Mesendoderm (in vitro differentiated cells): ENCODE measurements at regions not wholly inside any gene's neighbourhood (a gene's known extent, or its start where the extent isn't known, plus 50 kb on each side); places are given as distances from the start of the nearest gene placed in this dataset.

ENCODE experiments used
- DNase-seq: peaks from one replicate; pipeline ENCODE4 v3.0.0; 2013
- H2AK5ac ChIP-seq: 2 replicates; pipeline ENCODE4 v1.6.1; 2013; ENCODE audit warnings: low read length, inconsistent platforms
- H2BK120ac ChIP-seq: 2 replicates; pipeline ENCODE4 v1.6.1; 2013; ENCODE audit warnings: low read depth, mild to moderate bottlenecking, low read length, moderate library complexity, mixed read lengths
- H2BK15ac ChIP-seq: replicated peaks from 2 replicates; pipeline ENCODE4 v1.6.1; 2013; ENCODE audit warnings: low read depth, mild to moderate bottlenecking, moderate library complexity
- H2BK5ac ChIP-seq: 2 replicates; pipeline ENCODE4 v1.6.1; 2013; ENCODE audit warnings: low read length, inconsistent platforms
- H3K18ac ChIP-seq: 2 replicates; pipeline ENCODE4 v1.6.1; 2013; ENCODE audit warnings: mild to moderate bottlenecking, low read length, mixed read lengths
- H3K23ac ChIP-seq: one replicate; pipeline ENCODE4 v1.6.1; 2013; ENCODE audit warnings: low read length
- H3K27ac ChIP-seq: 2 replicates; pipeline ENCODE4 v1.5.1; 2013; ENCODE audit warnings: low read depth, mild to moderate bottlenecking, inconsistent platforms, low read length, moderate library complexity
- H3K27me3 ChIP-seq: 2 replicates; pipeline ENCODE4 v1.6.1; 2013; ENCODE audit warnings: low read length, control low read depth, mild to moderate bottlenecking, inconsistent platforms; ENCODE audit not compliant: insufficient read depth, poor library complexity
- H3K36me3 ChIP-seq: 2 replicates; pipeline ENCODE4 v1.6.1; 2013; ENCODE audit warnings: low read length, inconsistent platforms; ENCODE audit not compliant: control insufficient read depth, insufficient read depth
- H3K4ac ChIP-seq: one replicate; pipeline ENCODE4 v1.6.1; 2013; ENCODE audit warnings: low read depth, mild to moderate bottlenecking, low read length, moderate library complexity
- H3K4me1 ChIP-seq: 2 replicates; pipeline ENCODE4 v1.6.1; 2013; ENCODE audit warnings: low read depth, low read length, inconsistent platforms; ENCODE audit not compliant: control insufficient read depth
- H3K4me2 ChIP-seq: 2 replicates; pipeline ENCODE4 v1.6.1; 2013; ENCODE audit warnings: low read length
- H3K4me3 ChIP-seq: 2 replicates; pipeline ENCODE4 v1.5.1; 2013; ENCODE audit warnings: mild to moderate bottlenecking, low read length
- H3K56ac ChIP-seq: one replicate; pipeline ENCODE4 v1.6.1; 2013; ENCODE audit warnings: low read length
- H3K79me1 ChIP-seq: 2 replicates; pipeline ENCODE4 v1.6.1; 2013; ENCODE audit warnings: low read length, inconsistent platforms
- H3K79me2 ChIP-seq: 2 replicates; pipeline ENCODE4 v1.6.1; 2013; ENCODE audit warnings: mild to moderate bottlenecking, low read length; ENCODE audit not compliant: control insufficient read depth, insufficient read depth
- H3K9ac ChIP-seq: 2 replicates; pipeline ENCODE4 v1.6.1; 2013; ENCODE audit warnings: low read length, inconsistent platforms
- H4K5ac ChIP-seq: one replicate; pipeline ENCODE4 v1.6.1; 2013; ENCODE audit warnings: low read length
- H4K8ac ChIP-seq: one replicate; pipeline ENCODE4 v1.6.1; 2013; ENCODE audit warnings: low read depth, mild to moderate bottlenecking, control low read depth, low read length, moderate library complexity
- WGBS: extraction: QIAGEN DNeasy Blood & Tissue Kit; methylation state at CpG from one replicate; pipeline ENCODE4 v1.1.7; 2013; ENCODE audit warnings: low lambda C conversion rate, missing lambda C conversion rate; ENCODE audit not compliant: insufficient coverage; ENCODE audit errors: extremely low coverage; 5-methylcytosine and 5-hydroxymethylcytosine counted together

DNA sequence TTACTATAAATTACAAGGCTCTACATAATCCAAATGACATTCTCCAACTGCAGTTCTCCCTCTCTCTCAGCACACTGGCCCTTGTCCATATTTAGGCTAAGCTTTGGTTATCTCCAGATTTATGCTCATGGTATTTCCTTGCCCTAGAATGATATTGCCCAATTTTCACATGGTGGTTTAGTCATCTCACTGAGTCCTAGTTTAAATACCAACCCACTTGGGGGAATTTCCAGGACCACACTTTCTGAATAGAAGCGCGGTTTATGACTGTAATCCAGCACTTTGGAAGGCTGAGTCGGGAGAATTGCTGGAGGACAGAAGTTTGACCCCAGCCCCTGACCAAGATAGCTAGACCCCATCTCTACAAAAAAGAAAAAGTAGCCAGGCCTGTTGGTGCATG lies 280.1 kb upstream of the MON1B start:
- Histone ChIP-seq H3K27me3 (no peaks in the 10 kb centered on the region), H3K18ac (no peak overlapping the region), H3K9ac (no peak overlapping the region), H3K4me1 (no peaks in the 10 kb centered on the region), H2BK5ac (no peak overlapping the region), H3K4me3 (no peak overlapping the region), H4K5ac (no peak overlapping the region), H3K79me1 (no peaks in the 10 kb centered on the region), H2BK15ac (no peak overlapping the region), H2AK5ac (no peak overlapping the region), H3K27ac (no peak overlapping the region), H3K4ac (no peak overlapping the region), H3K36me3 (no peaks in the 10 kb centered on the region), H3K4me2 (no peak overlapping the region), H3K56ac (no peak overlapping the region), H3K79me2 (no peaks in the 10 kb centered on the region), H3K23ac (no peak overlapping the region), H2BK120ac (no peak overlapping the region), H4K8ac (no peak overlapping the region)
- DNase-seq, result no peak
- no CpG with 5 or more reads among the region's 3 CpGs for WGBS

DNA sequence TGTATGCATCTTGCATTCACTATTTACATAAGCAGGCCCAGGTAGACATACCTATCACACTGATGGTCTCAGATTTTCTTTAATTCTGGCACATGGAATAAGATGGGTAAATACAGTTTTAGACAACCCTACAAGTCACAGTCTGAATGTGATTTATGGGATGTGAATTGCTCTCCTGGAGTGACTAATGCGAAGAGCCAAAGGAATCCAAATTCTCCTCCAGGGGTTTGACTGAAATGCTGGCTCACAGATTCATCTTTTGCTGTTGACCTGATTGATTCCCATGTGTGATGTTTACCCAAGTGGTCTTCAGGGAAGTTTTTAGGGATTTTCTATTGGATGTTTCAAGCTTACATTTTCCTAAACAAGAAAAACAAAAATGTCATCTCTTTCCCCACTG lies 277.9 kb upstream of the MON1B start:
- H2BK5ac ChIP-seq, result no peak overlapping the region
- no peak overlapping the region for H2AK5ac ChIP-seq
- H3K4ac ChIP-seq, result no peak overlapping the region
- no peak overlapping the region for H3K56ac ChIP-seq
- DNase-seq, result peak; percentile 3
- no peaks in the 10 kb centered on the region for H3K4me1 ChIP-seq
- H3K36me3 ChIP-seq, result no peaks in the 10 kb centered on the region
- no peak overlapping the region for H3K27ac ChIP-seq
- no peaks in the 10 kb centered on the region for H3K79me1 ChIP-seq
- H4K8ac ChIP-seq, result no peak overlapping the region
- no peak overlapping the region for H3K4me3 ChIP-seq
- no peak overlapping the region for H3K18ac ChIP-seq
- no peak overlapping the region for H4K5ac ChIP-seq
- no peak overlapping the region for H2BK15ac ChIP-seq
- H2BK120ac ChIP-seq, result no peak overlapping the region
- no peak overlapping the region for H3K9ac ChIP-seq
- no peaks in the 10 kb centered on the region for H3K27me3 ChIP-seq
- no peak overlapping the region for H3K23ac ChIP-seq
- H3K79me2 ChIP-seq, result no peaks in the 10 kb centered on the region
- no peak overlapping the region for H3K4me2 ChIP-seq
- no CpG with 5 or more reads among the region's 1 CpG for WGBS

DNA sequence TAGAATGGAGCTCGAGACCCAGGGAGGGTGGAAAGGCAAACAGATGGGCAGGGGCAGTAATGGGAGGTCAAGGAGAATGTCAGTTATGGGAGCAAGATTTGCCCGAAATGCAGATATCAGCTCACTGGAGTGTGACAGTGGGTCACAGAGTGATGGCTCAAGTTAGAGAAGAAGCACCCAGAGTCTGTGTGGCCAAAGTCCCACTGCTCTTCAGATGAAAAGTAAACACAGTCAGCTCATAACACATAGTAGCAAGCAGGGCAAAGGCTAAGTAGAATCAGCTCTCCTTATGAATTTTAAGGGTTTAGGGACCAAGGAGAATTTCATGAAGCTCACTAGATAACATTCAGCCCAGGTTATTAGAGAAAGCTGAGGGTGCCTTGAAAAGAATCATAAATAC lies 264.9 kb upstream of the MON1B start:
- no peak overlapping the region for H2AK5ac ChIP-seq
- no peak overlapping the region for H3K18ac ChIP-seq
- H3K4me1 ChIP-seq, result no peaks in the 10 kb centered on the region
- no peak overlapping the region for H3K23ac ChIP-seq
- H4K5ac ChIP-seq, result no peak overlapping the region
- no peak overlapping the region for H3K4me3 ChIP-seq
- H3K27ac ChIP-seq, result no peak overlapping the region
- H3K4me2 ChIP-seq, result no peak overlapping the region
- no peak overlapping the region for H2BK5ac ChIP-seq
- no peak for DNase-seq
- no CpG with 5 or more reads among the region's 2 CpGs for WGBS
- no peaks in the 10 kb centered on the region for H3K27me3 ChIP-seq
- H3K56ac ChIP-seq, result no peak overlapping the region
- H3K4ac ChIP-seq, result no peak overlapping the region
- no peak overlapping the region for H2BK15ac ChIP-seq
- H2BK120ac ChIP-seq, result no peak overlapping the region
- H3K9ac ChIP-seq, result no peak overlapping the region
- no peak overlapping the region for H4K8ac ChIP-seq
- H3K79me2 ChIP-seq, result no peaks in the 10 kb centered on the region
- H3K79me1 ChIP-seq, result no peaks in the 10 kb centered on the region
- H3K36me3 ChIP-seq, result no peaks in the 10 kb centered on the region

DNA sequence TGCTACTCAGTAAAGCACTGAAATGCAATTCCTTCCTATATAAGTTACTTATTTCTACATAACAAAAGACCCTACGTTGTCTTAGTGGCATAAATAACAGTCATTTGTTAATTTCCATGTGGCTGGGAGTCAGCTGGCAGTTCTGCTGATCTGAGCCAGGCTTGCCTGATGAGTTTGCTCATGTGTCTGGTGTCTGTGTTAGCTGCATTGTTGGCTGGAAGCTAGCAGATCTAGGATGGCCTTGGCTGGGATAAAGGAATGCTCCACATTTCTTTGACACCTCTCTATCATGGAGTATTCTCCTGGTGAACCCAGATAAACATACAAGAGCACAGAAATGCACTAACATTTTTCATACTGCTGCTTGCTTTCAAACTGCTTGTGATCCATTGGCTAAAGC lies 264.4 kb upstream of the MON1B start:
- no peaks in the 10 kb centered on the region for H3K27me3 ChIP-seq
- WGBS, result no CpG with 5 or more reads among the region's 1 CpG
- H3K56ac ChIP-seq, result no peak overlapping the region
- H2AK5ac ChIP-seq, result no peak overlapping the region
- no peak overlapping the region for H3K27ac ChIP-seq
- no peak overlapping the region for H2BK120ac ChIP-seq
- H3K4ac ChIP-seq, result no peak overlapping the region
- H3K36me3 ChIP-seq, result no peaks in the 10 kb centered on the region
- DNase-seq, result no peak
- no peaks in the 10 kb centered on the region for H3K79me2 ChIP-seq
- no peak overlapping the region for H3K23ac ChIP-seq
- no peaks in the 10 kb centered on the region for H3K4me1 ChIP-seq
- H2BK5ac ChIP-seq, result no peak overlapping the region
- H2BK15ac ChIP-seq, result no peak overlapping the region
- H3K4me3 ChIP-seq, result no peak overlapping the region
- H4K8ac ChIP-seq, result no peak overlapping the region
- no peak overlapping the region for H3K9ac ChIP-seq
- H3K18ac ChIP-seq, result no peak overlapping the region
- no peak overlapping the region for H4K5ac ChIP-seq
- H3K4me2 ChIP-seq, result no peak overlapping the region
- H3K79me1 ChIP-seq, result no peaks in the 10 kb centered on the region

DNA sequence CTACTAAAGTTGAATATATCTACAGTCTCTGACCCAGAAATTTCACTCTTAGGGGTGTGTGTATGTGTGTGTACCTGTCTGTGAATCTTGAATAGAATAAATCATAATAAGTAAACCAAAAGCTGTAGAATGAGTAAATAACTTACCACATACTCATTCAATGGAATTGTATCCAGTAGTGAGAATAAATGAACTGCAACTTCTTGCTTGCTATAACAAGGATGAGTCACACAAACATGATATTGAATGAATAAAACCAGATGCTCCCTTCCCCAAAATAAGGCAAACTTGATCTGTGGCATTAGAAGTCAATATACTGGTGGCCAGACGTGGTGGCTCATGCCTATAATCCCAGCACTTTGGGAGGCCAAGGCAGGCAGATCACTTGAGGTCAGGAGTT lies 259.8 kb upstream of the MON1B start:
- WGBS, result no CpG with 5 or more reads among the region's 1 CpG
- Histone ChIP-seq H3K79me1 (no peaks in the 10 kb centered on the region), H3K4me2 (no peak overlapping the region), H4K8ac (no peak overlapping the region), H3K18ac (no peak overlapping the region), H3K56ac (no peak overlapping the region), H4K5ac (no peak overlapping the region), H3K4ac (no peak overlapping the region), H3K4me1 (no peaks in the 10 kb centered on the region), H2AK5ac (no peak overlapping the region), H3K27ac (no peak overlapping the region), H2BK5ac (no peak overlapping the region), H2BK15ac (no peak overlapping the region), H2BK120ac (no peak overlapping the region), H3K79me2 (no peaks in the 10 kb centered on the region), H3K9ac (no peak overlapping the region), H3K36me3 (no peaks in the 10 kb centered on the region), H3K23ac (no peak overlapping the region), H3K4me3 (no peak overlapping the region), H3K27me3 (no peaks in the 10 kb centered on the region)
- DNase-seq, result no peak

DNA sequence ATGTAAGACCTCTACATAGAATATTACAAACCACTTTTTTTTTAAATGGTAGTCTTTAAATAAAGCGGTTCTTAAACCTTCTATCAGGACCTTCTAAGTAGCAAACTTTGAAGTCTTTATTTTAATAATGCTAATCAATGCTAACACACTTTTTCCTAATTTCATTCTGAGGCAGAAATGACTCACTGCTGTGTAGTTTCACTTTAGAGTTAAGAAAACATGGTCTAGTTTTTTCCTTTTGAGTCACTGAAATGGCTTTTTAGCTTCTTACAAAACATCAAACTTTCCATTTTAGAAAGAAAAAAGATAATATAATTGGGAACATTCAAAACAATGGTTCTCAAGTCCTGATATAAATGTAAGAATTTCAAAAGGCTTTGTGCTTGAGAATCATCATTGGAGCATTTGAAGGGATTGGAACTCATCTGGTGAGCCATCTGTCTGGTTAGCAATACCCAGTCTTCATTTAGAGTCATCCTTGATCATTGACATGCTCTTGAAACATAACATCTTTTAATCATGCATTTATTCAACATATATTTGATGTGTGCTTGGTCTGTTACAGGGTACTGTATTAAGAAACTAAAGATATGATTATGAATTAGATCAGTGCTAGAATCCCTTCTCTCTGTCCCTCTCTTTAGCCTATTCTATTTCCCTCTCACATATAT lies 258.3 kb upstream of the MON1B start:
- H3K36me3 ChIP-seq, result no peaks in the 10 kb centered on the region
- no peak overlapping the region for H2BK5ac ChIP-seq
- no peak overlapping the region for H3K27ac ChIP-seq
- no peak overlapping the region for H3K4me2 ChIP-seq
- no peak overlapping the region for H3K4ac ChIP-seq
- no peak overlapping the region for H3K23ac ChIP-seq
- H3K56ac ChIP-seq, result no peak overlapping the region
- no peak overlapping the region for H3K9ac ChIP-seq
- no peak overlapping the region for H2AK5ac ChIP-seq
- no peak overlapping the region for H3K4me3 ChIP-seq
- no peak overlapping the region for H2BK120ac ChIP-seq
- H4K5ac ChIP-seq, result no peak overlapping the region
- no peak overlapping the region for H4K8ac ChIP-seq
- H3K79me2 ChIP-seq, result no peaks in the 10 kb centered on the region
- H3K18ac ChIP-seq, result no peak overlapping the region
- H2BK15ac ChIP-seq, result no peak overlapping the region
- WGBS, result no CpG with 5 or more reads among the region's 1 CpG
- no peaks in the 10 kb centered on the region for H3K4me1 ChIP-seq
- H3K79me1 ChIP-seq, result no peaks in the 10 kb centered on the region
- H3K27me3 ChIP-seq, result no peaks in the 10 kb centered on the region
- no peak for DNase-seq
